ENCODE measurements at regions not wholly inside any gene's neighbourhood (a gene's known extent, or its start where the extent isn't known, plus 50 kb on each side); places are given as distances from the start of the nearest gene placed in this dataset.
"Not testable (repeated sequence)": the region's sequence is repeated elsewhere in the genome, so short reads cannot be mapped to it uniquely, and the experiment has no call there.

DNA sequence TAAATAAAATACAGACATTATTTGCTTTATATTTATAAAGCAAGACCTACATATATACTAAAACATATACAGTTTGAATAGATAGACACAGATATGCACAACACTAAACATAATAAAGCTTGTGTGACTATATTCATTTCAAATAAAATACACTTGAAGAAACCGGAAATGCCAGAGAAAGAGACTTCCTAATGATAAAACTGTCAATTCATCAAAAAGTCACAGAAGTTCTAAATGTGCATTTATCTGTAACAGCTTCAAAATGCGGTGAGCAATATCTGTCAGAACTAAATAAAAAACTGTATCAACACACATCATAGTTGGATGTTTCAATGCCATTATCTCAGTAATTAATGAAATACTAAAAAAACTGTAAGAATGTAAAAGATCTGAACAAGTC is 60.6 kb upstream of the CTSV start:
- not testable (repeated sequence) for DNase-seq

GRCh38 chr9:97096793-97097192 is 57.9 kb upstream of the CTSV start:
- DNase-seq = no peak

- not testable (repeated sequence) for DNase-seq
Measured at GRCh38 chr9:97089361-97089760, 50.4 kb upstream of the CTSV start.

Data from left kidney (tissue), 1 donor.